Karpas-422 (cell line): ENCODE measurements at regions not wholly inside any gene's neighbourhood (a gene's known extent, or its start where the extent isn't known, plus 50 kb on each side); places are given as distances from the start of the nearest gene placed in this dataset.

Source experiments
- DNase-seq: peaks from one replicate; pipeline ENCODE4 v3.0.0-alpha.2; 2015
- H2AFZ ChIP-seq: fragments of 200-600 bp; sonication (generic); 2 replicates; pipeline ENCODE4 v1.6.1; 2014; ENCODE audit warnings: antibody characterized with exemption, low read length, mixed read lengths
- H3K27ac ChIP-seq: fragments of 200-600 bp; sonication (generic); 2 replicates; pipeline ENCODE4 v1.5.1; 2014; ENCODE audit warnings: mild to moderate bottlenecking, low read length, moderate library complexity
- H3K27me3 ChIP-seq: fragments of 200-600 bp; sonication (generic); 2 replicates; pipeline ENCODE4 v1.6.1; 2014; ENCODE audit warnings: low read length, mixed read lengths
- H3K36me3 ChIP-seq: fragments of 200-600 bp; sonication (generic); 2 replicates; pipeline ENCODE4 v1.6.1; 2014; ENCODE audit warnings: low read length, mixed read lengths; ENCODE audit not compliant: insufficient read depth
- H3K4me1 ChIP-seq: fragments of 200-600 bp; sonication (generic); 2 replicates; pipeline ENCODE4 v1.6.1; 2014; ENCODE audit warnings: mild to moderate bottlenecking, low read length, mixed read lengths
- H3K4me2 ChIP-seq: fragments of 200-600 bp; sonication (generic); 2 replicates; pipeline ENCODE4 v1.6.1; 2014; ENCODE audit warnings: low read length, low read depth, mild to moderate bottlenecking; ENCODE audit not compliant: poor library complexity, severe bottlenecking
- H3K4me3 ChIP-seq: fragments of 200-600 bp; sonication (generic); 2 replicates; pipeline ENCODE4 v1.5.1; 2014; ENCODE audit warnings: mild to moderate bottlenecking, antibody characterized with exemption, low read length, mixed read lengths
- H3K79me2 ChIP-seq: fragments of 200-600 bp; sonication (generic); 2 replicates; pipeline ENCODE4 v1.6.1; 2014; ENCODE audit warnings: mild to moderate bottlenecking, low read length, mixed read lengths
- H3K9ac ChIP-seq: fragments of 200-600 bp; sonication (generic); 2 replicates; pipeline ENCODE4 v1.6.0; 2014; ENCODE audit warnings: low read length
- H3K9me2 ChIP-seq: fragments of 200-600 bp; sonication (generic), shearing (Covaris generic); replicated peaks from 2 replicates; pipeline ENCODE4 v1.6.0; 2014; ENCODE audit warnings: mild to moderate bottlenecking, low read length, moderate library complexity; ENCODE audit not compliant: insufficient read depth
- H3K9me3 ChIP-seq: fragments of 300-700, 200-600 bp; sonication (generic); 2 replicates; pipeline ENCODE4 v1.6.1; 2014; ENCODE audit warnings: low read length, mixed read lengths
- H4K20me1 ChIP-seq: fragments of 200-600 bp; sonication (generic); 2 replicates; pipeline ENCODE4 v1.6.1; 2014; ENCODE audit warnings: mild to moderate bottlenecking, antibody characterized with exemption, low read length, low read depth; ENCODE audit not compliant: insufficient read depth

DNA sequence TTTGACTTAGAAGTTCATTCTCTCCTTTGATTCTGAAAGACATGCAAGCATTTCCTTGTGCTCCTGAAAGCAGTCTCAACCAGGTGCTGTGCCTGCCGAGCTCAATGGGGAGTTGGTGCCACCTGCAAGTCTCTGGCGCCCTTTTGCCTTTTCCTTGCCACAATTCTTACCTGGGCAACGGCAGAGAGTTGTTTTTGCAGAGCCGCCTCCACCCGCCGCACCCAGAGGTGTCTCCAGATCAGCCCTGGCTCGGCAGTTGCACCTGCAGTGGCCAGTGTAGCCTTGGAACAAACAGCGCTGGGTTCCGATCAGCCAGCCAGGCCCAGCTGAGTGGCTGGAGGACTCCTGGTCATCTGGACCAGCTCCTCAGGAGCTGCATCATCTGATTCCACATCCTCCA is 262.9 kb downstream of the IRX2 start:
- Histone ChIP-seq H3K4me1 (no peaks in the 10 kb centered on the region), H3K4me3 (no peak overlapping the region), H3K27ac (no peak overlapping the region), H3K79me2 (no peaks in the 10 kb centered on the region), H3K9ac (no peak overlapping the region), H3K4me2 (no peak overlapping the region), H3K36me3 (no peaks in the 10 kb centered on the region), H2AFZ (no peak overlapping the region), H4K20me1 (no peaks in the 10 kb centered on the region), H3K9me3 (peaks cover 11% of the 10 kb centered on the region), H3K27me3 (no peaks in the 10 kb centered on the region), H3K9me2 (no peaks in the 10 kb centered on the region)
- no peak for DNase-seq

- no peaks in the 10 kb centered on the region for H3K4me1 ChIP-seq
- no peak overlapping the region for H2AFZ ChIP-seq
- no peaks in the 10 kb centered on the region for H3K9me2 ChIP-seq
- H3K9ac ChIP-seq: no peak overlapping the region
- no peak overlapping the region for H3K4me3 ChIP-seq
- no peaks in the 10 kb centered on the region for H3K27me3 ChIP-seq
- H3K36me3 ChIP-seq: no peaks in the 10 kb centered on the region
- peaks cover 4% of the 10 kb centered on the region for H3K9me3 ChIP-seq
- DNase-seq: no peak
- no peak overlapping the region for H3K4me2 ChIP-seq
- no peaks in the 10 kb centered on the region for H4K20me1 ChIP-seq
- H3K27ac ChIP-seq: no peak overlapping the region
- no peaks in the 10 kb centered on the region for H3K79me2 ChIP-seq
Observed at GRCh38 chr5:2487152-2487763, 264.2 kb downstream of the IRX2 start.

- H3K4me2 ChIP-seq: no peak overlapping the region
- H3K36me3 ChIP-seq: no peaks in the 10 kb centered on the region
- H3K9ac ChIP-seq: no peak overlapping the region
- H3K27me3 ChIP-seq: no peaks in the 10 kb centered on the region
- no peak overlapping the region for H2AFZ ChIP-seq
- no peaks in the 10 kb centered on the region for H3K79me2 ChIP-seq
- no peak overlapping the region for H3K27ac ChIP-seq
- no peaks in the 10 kb centered on the region for H3K4me1 ChIP-seq
- no peaks in the 10 kb centered on the region for H4K20me1 ChIP-seq
- H3K9me2 ChIP-seq: no peaks in the 10 kb centered on the region
- no peak overlapping the region for H3K4me3 ChIP-seq
- peaks cover 10% of the 10 kb centered on the region for H3K9me3 ChIP-seq
- no peak for DNase-seq
Observed at GRCh38 chr5:2486373-2486772, 265.1 kb downstream of the IRX2 start.

DNA sequence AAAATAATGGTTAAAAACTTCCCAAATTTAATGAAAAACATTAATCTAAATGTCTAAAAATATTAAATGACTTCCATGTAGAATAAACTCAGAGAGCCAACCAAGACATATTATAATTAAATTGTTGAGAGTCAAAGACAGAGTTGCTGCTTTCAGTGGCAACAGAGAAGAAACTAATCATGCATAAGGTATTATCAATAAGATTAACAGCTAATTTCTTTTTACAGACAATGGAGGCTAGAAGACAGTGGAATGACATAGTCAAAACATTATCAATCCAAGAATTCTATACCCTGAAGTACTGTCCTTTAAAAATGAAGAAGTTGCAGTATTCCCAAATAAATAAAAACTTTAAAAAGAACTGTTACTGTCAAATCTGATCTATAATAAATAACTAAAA is 268.7 kb downstream of the IRX2 start:
- no peak overlapping the region for H3K9ac ChIP-seq
- no peaks in the 10 kb centered on the region for H3K79me2 ChIP-seq
- H3K4me3 ChIP-seq: no peak overlapping the region
- no peak overlapping the region for H2AFZ ChIP-seq
- H3K4me1 ChIP-seq: no peaks in the 10 kb centered on the region
- no peaks in the 10 kb centered on the region for H3K27me3 ChIP-seq
- no peak for DNase-seq
- H3K27ac ChIP-seq: no peak overlapping the region
- no peaks in the 10 kb centered on the region for H4K20me1 ChIP-seq
- no peak overlapping the region for H3K4me2 ChIP-seq
- H3K9me3 ChIP-seq: peaks cover 6% of the 10 kb centered on the region; the same call in 1 of the 2 replicates
- H3K9me2 ChIP-seq: no peaks in the 10 kb centered on the region
- no peaks in the 10 kb centered on the region for H3K36me3 ChIP-seq

DNA sequence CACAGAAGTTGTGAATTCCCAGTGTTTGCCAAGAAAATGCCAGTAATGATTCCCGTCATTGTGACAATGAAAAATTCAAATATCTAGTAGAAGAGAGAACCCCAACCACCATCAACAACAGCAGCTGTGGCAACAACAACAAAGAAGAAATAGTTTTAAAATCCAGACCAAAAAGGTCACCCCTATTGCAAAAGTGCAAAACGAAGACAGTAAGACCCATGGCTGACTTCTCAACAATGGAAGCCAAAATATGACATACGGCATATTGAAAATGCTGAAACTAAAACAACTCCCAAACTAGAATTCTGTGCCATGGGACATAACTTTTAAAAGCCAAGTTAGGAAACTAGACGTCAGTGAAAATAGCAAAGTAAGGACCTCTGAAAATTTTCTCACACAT is 270.6 kb downstream of the IRX2 start:
- no peak overlapping the region for H3K4me3 ChIP-seq
- peaks cover 6% of the 10 kb centered on the region; the same call in 1 of the 2 replicates for H3K9me3 ChIP-seq
- H3K9ac ChIP-seq: no peak overlapping the region
- H2AFZ ChIP-seq: no peak overlapping the region
- H3K9me2 ChIP-seq: no peaks in the 10 kb centered on the region
- no peaks in the 10 kb centered on the region for H3K27me3 ChIP-seq
- DNase-seq: no peak
- H3K79me2 ChIP-seq: no peaks in the 10 kb centered on the region
- no peaks in the 10 kb centered on the region for H4K20me1 ChIP-seq
- no peaks in the 10 kb centered on the region for H3K4me1 ChIP-seq
- H3K36me3 ChIP-seq: no peaks in the 10 kb centered on the region
- no peak overlapping the region for H3K27ac ChIP-seq
- H3K4me2 ChIP-seq: no peak overlapping the region

GRCh38 chr5:2475902-2476301 is 275.6 kb downstream of the IRX2 start:
- Histone ChIP-seq H3K4me1 (no peaks in the 10 kb centered on the region), H3K9ac (no peak overlapping the region), H4K20me1 (no peaks in the 10 kb centered on the region), H3K9me2 (no peaks in the 10 kb centered on the region), H3K4me3 (no peak overlapping the region), H3K9me3 (no peaks in the 10 kb centered on the region), H3K36me3 (no peaks in the 10 kb centered on the region), H3K4me2 (no peak overlapping the region), H3K27me3 (no peaks in the 10 kb centered on the region), H2AFZ (no peak overlapping the region), H3K79me2 (no peaks in the 10 kb centered on the region), H3K27ac (no peak overlapping the region)
- DNase-seq: no peak

DNA sequence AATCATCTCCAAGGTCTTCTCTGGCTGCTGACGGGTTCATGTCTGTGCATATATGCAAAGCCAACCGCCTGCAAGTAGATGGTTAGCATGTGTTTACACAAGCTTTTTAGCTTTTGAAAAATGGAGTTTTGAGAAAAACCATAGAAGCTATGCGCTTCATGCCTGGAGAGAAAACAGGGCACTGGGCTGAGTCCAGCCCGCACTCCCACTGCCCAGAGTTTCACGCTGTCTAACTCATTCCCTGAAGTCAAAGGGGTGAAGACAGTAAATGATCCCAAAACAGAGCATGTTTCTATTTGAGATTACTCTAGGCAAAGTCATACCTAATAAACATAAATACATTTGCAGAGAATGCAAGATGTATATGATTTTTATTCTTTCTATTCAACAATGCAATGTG is 278.8 kb downstream of the IRX2 start:
- no peak overlapping the region for H3K4me3 ChIP-seq
- H3K27me3 ChIP-seq: no peaks in the 10 kb centered on the region
- H3K79me2 ChIP-seq: no peaks in the 10 kb centered on the region
- no peak overlapping the region for H3K9ac ChIP-seq
- H3K9me2 ChIP-seq: no peaks in the 10 kb centered on the region
- DNase-seq: no peak
- H4K20me1 ChIP-seq: no peaks in the 10 kb centered on the region
- H3K36me3 ChIP-seq: no peaks in the 10 kb centered on the region
- H2AFZ ChIP-seq: no peak overlapping the region
- H3K27ac ChIP-seq: no peak overlapping the region
- H3K4me2 ChIP-seq: no peak overlapping the region
- H3K9me3 ChIP-seq: no peaks in the 10 kb centered on the region
- H3K4me1 ChIP-seq: no peaks in the 10 kb centered on the region

- H2AFZ ChIP-seq: no peak overlapping the region
- H3K4me1 ChIP-seq: no peaks in the 10 kb centered on the region
- H4K20me1 ChIP-seq: no peaks in the 10 kb centered on the region
- H3K9ac ChIP-seq: no peak overlapping the region
- H3K27ac ChIP-seq: no peak overlapping the region
- H3K79me2 ChIP-seq: no peaks in the 10 kb centered on the region
- H3K36me3 ChIP-seq: no peaks in the 10 kb centered on the region
- no peak overlapping the region for H3K4me3 ChIP-seq
- no peaks in the 10 kb centered on the region for H3K9me3 ChIP-seq
- no peaks in the 10 kb centered on the region for H3K9me2 ChIP-seq
- no peak for DNase-seq
- H3K27me3 ChIP-seq: no peaks in the 10 kb centered on the region
- no peak overlapping the region for H3K4me2 ChIP-seq
Observed at GRCh38 chr5:2471152-2471879, 280.2 kb downstream of the IRX2 start.
